PFSK-1 (cell line): ENCODE measurements at regions not wholly inside any gene's neighbourhood (a gene's known extent, or its start where the extent isn't known, plus 50 kb on each side); places are given as distances from the start of the nearest gene placed in this dataset.

Experiments
- SIN3A ChIP-seq: IDR thresholded peaks from 2 replicates; pipeline ENCODE4 v1.6.1; 2012; ENCODE audit warnings: mild to moderate bottlenecking, low read length, moderate library complexity, borderline replicate concordance; ENCODE audit not compliant: insufficient read depth
- TF ChIP-seq, protein P1 (sequence below), 2 experiments: IDR thresholded peaks; 2 replicates each; pipeline versions ENCODE4 v1.6.1 to v1.8.0; 2011 to 2012; ENCODE audit warnings: low read depth in 2 of 2, low read length in 2 of 2, control low read depth in 1 of 2, inconsistent platforms in 1 of 2, mild to moderate bottlenecking in 1 of 2, moderate library complexity in 1 of 2; ENCODE audit not compliant: insufficient read depth in 1 of 2

DNA sequence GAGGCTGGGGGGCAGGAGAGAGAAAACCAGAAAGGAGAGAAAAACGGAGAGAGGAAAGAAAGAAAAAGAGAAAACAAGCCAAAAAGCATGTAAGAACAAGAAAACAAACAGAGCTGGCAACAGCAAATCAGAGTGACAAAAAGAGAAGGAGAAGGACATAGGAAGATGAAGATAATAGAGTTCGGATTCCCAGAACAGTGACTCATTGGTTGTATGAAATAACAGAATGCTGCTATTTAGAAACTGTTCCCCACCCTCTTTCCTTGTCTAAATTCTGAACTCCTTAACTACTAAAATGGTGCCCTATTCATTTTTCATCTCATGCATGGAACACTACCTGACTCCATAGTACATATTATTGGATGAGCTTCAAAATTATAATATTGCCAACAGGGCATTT is 317.4 kb downstream of the C11orf87 start:
- TF ChIP-seq, protein P1, sequence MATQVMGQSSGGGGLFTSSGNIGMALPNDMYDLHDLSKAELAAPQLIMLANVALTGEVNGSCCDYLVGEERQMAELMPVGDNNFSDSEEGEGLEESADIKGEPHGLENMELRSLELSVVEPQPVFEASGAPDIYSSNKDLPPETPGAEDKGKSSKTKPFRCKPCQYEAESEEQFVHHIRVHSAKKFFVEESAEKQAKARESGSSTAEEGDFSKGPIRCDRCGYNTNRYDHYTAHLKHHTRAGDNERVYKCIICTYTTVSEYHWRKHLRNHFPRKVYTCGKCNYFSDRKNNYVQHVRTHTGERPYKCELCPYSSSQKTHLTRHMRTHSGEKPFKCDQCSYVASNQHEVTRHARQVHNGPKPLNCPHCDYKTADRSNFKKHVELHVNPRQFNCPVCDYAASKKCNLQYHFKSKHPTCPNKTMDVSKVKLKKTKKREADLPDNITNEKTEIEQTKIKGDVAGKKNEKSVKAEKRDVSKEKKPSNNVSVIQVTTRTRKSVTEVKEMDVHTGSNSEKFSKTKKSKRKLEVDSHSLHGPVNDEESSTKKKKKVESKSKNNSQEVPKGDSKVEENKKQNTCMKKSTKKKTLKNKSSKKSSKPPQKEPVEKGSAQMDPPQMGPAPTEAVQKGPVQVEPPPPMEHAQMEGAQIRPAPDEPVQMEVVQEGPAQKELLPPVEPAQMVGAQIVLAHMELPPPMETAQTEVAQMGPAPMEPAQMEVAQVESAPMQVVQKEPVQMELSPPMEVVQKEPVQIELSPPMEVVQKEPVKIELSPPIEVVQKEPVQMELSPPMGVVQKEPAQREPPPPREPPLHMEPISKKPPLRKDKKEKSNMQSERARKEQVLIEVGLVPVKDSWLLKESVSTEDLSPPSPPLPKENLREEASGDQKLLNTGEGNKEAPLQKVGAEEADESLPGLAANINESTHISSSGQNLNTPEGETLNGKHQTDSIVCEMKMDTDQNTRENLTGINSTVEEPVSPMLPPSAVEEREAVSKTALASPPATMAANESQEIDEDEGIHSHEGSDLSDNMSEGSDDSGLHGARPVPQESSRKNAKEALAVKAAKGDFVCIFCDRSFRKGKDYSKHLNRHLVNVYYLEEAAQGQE (IDR thresholded peaks at IDR 0.05; ENCODE audit: insufficient read depth in 1 of 2, low read depth in 2 of 2, low read length in 2 of 2): no peak
- TF ChIP-seq SIN3A: no peak
